ENCODE measurements at regions not wholly inside any gene's neighbourhood (a gene's known extent, or its start where the extent isn't known, plus 50 kb on each side); places are given as distances from the start of the nearest gene placed in this dataset.

GRCh38 chr1:70890408-70890807, 157.2 kb downstream of the PTGER3 start:
- no peak for TF ChIP-seq POLR2AphosphoS5 (IDR thresholded peaks at IDR 0.05)
- TF ChIP-seq EP300 (IDR thresholded peaks at IDR 0.05; ENCODE audit: low read depth) = no peak
- intact Hi-C loops (cut with DNase I; ENCODE audit: low total_unique reads) = no loop called here
- 41 to 56% methylated on average over 2 of the region's 2 CpGs for WGBS, 2 donors (ENCODE audit: low coverage in 1 of 2)

DNA sequence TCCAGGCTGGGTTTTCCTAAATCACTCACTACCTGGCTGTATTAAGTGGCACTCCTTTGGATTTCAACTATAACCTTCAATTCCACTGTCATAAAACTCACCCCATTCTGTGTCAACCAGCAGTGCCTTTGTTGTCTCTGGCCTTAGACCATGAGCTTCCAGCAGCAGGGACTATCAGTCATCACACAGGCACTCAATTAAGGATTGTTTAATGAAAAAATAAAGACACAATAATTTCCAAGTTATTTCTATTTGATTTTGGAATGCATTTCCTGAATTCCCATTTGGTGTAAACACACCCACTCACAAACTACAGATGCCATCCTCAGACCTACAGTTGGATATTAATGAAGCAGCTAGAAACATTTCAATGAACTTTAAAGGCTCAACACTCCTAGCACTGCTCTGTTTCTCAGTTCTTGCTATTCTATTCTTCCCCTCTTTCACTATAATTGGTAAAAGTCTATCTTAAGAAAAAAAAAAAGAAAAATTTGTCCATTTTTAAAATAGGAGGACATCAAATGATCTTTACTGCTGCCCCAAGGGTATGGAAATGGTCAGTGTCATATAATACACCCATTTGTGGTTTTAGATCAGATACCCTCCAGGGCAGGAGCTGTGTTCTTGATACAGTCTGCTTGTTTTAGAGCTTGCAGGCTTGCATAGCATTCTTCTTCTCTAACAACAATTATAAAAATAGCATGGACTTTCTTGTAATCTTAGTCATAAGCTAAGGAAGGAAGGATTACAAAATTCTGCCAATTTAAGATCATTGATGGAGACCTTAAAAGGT, 156.4 kb downstream of the PTGER3 start:
- Histone ChIP-seq H3K27me3 (no peaks in the 10 kb centered on the region), H3K4me1 (no peaks in the 10 kb centered on the region), H3K27ac (no peak overlapping the region), H3K4me3 (no peak overlapping the region), H3K36me3 (no peaks in the 10 kb centered on the region), H3K9me3 (no peaks in the 10 kb centered on the region)
- intact Hi-C loops (cut with DNase I; ENCODE audit: low total_unique reads) = no loop called here
- no peak for DNase-seq
- in situ Hi-C loops (cut with MboI; ENCODE audit: low pct_ligation_motif_present in 1 of 4, low pct_unique_long_range_greater_than_20kb in 1 of 4, low sequenced_read_pairs in 3 of 4) = no loop called here
- no peak for TF ChIP-seq POLR2A (IDR thresholded peaks at IDR 0.05)

More at GRCh38 chr1:70890408-70890807, 157.2 kb downstream of the PTGER3 start:
- no peaks in the 10 kb centered on the region for H3K36me3 ChIP-seq
- in situ Hi-C loops (cut with MboI; ENCODE audit: low pct_ligation_motif_present in 1 of 4, low pct_unique_long_range_greater_than_20kb in 1 of 4, low sequenced_read_pairs in 3 of 4) = no loop called here
- H3K27ac ChIP-seq = no peak overlapping the region
- no peaks in the 10 kb centered on the region for H3K9me3 ChIP-seq
- H3K4me3 ChIP-seq = no peak overlapping the region
- no peak for DNase-seq
- H3K27me3 ChIP-seq = no peaks in the 10 kb centered on the region
- no peaks in the 10 kb centered on the region for H3K4me1 ChIP-seq

- Histone ChIP-seq H3K27ac (no peak overlapping the region), H3K4me1 (no peaks in the 10 kb centered on the region), H3K27me3 (no peaks in the 10 kb centered on the region), H3K36me3 (no peaks in the 10 kb centered on the region), H3K9me3 (no peaks in the 10 kb centered on the region), H3K4me3 (no peak overlapping the region)
- 93 to 100% methylated on average over 2 of the region's 2 CpGs for WGBS, 2 donors (ENCODE audit: low coverage in 1 of 2)
- intact Hi-C loops (cut with DNase I; ENCODE audit: low total_unique reads) = no loop called here
- in situ Hi-C loops (cut with MboI; ENCODE audit: low pct_ligation_motif_present in 1 of 4, low pct_unique_long_range_greater_than_20kb in 1 of 4, low sequenced_read_pairs in 3 of 4) = no loop called here
- no peak for DNase-seq
- no peak for TF ChIP-seq EP300 (IDR thresholded peaks at IDR 0.05; ENCODE audit: low read depth)
- no peak for TF ChIP-seq POLR2AphosphoS5 (IDR thresholded peaks at IDR 0.05)
- no peak for TF ChIP-seq CTCF (IDR thresholded peaks at IDR 0.05)
- TF ChIP-seq POLR2A (IDR thresholded peaks at IDR 0.05) = no peak
Observed at GRCh38 chr1:70892140-70892539, 155.5 kb downstream of the PTGER3 start.

GRCh38 chr1:70892930-70893329, 154.7 kb downstream of the PTGER3 start:
- Histone ChIP-seq H3K4me3 (no peak overlapping the region), H3K27me3 (no peaks in the 10 kb centered on the region), H3K4me1 (no peaks in the 10 kb centered on the region), H3K27ac (no peak overlapping the region), H3K36me3 (no peaks in the 10 kb centered on the region), H3K9me3 (no peaks in the 10 kb centered on the region)
- WGBS, 2 donors (ENCODE audit: low coverage in 1 of 2) = 0 to 4% methylated on average over 1 of the region's 1 CpG
- intact Hi-C loops (cut with DNase I; ENCODE audit: low total_unique reads) (no loop called here), in situ Hi-C loops (cut with MboI; ENCODE audit: low pct_ligation_motif_present in 1 of 4, low pct_unique_long_range_greater_than_20kb in 1 of 4, low sequenced_read_pairs in 3 of 4) (no loop called here)
- no peak for TF ChIP-seq POLR2A (IDR thresholded peaks at IDR 0.05)
- no peak for DNase-seq

- in situ Hi-C loops (cut with MboI; ENCODE audit: low pct_ligation_motif_present in 1 of 4, low pct_unique_long_range_greater_than_20kb in 1 of 4, low sequenced_read_pairs in 3 of 4) (no loop called here), intact Hi-C loops (cut with DNase I; ENCODE audit: low total_unique reads) (no loop called here)
- Histone ChIP-seq H3K9me3 (no peaks in the 10 kb centered on the region), H3K36me3 (no peaks in the 10 kb centered on the region), H3K4me1 (no peaks in the 10 kb centered on the region), H3K27ac (no peak overlapping the region), H3K27me3 (no peaks in the 10 kb centered on the region), H3K4me3 (no peak overlapping the region)
- TF ChIP-seq POLR2AphosphoS5 (IDR thresholded peaks at IDR 0.05) (no peak), CTCF (IDR thresholded peaks at IDR 0.05) (no peak), EP300 (IDR thresholded peaks at IDR 0.05; ENCODE audit: low read depth) (no peak), POLR2A (IDR thresholded peaks at IDR 0.05) (no peak)
- 48 to 53% methylated on average over 2 to 3 of the region's 3 CpGs for WGBS, 2 donors (ENCODE audit: low coverage in 1 of 2)
- no peak for DNase-seq
Observed at GRCh38 chr1:70893381-70893780, 154.2 kb downstream of the PTGER3 start.

DNA sequence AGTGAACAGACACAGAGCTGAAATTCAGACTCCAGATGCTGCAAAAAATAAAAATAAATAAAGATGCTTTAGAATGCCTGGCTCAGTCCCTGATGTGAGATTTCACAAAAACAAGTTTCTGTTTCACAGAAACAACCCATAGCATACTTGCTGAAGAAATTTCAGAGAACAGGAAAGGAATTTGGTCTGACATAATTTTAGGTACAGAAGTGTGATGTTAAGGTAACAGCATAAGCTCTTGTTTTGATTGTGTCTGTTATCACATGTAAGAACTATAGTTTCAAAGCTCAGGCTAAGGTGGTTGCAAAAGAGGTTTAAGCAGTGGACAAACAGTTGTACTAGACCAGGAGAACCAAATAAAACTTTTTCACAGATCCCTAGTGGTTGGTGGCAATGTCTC, 152.1 kb downstream of the PTGER3 start:
- in situ Hi-C loops (cut with MboI; ENCODE audit: low pct_ligation_motif_present in 1 of 4, low pct_unique_long_range_greater_than_20kb in 1 of 4, low sequenced_read_pairs in 3 of 4) (no loop called here), intact Hi-C loops (cut with DNase I; ENCODE audit: low total_unique reads) (no loop called here)
- no peak overlapping the region for H3K27ac ChIP-seq

More for the DNA sequence above, 152.1 kb downstream of the PTGER3 start:
- Histone ChIP-seq H3K27me3 (no peaks in the 10 kb centered on the region), H3K9me3 (no peaks in the 10 kb centered on the region), H3K36me3 (no peaks in the 10 kb centered on the region), H3K4me3 (no peak overlapping the region), H3K4me1 (no peaks in the 10 kb centered on the region)
- DNase-seq = no peak
- TF ChIP-seq CTCF (IDR thresholded peaks at IDR 0.05) = no peak
- no peak for TF ChIP-seq EP300 (IDR thresholded peaks at IDR 0.05; ENCODE audit: low read depth)
- TF ChIP-seq POLR2A (IDR thresholded peaks at IDR 0.05) = no peak
- TF ChIP-seq POLR2AphosphoS5 (IDR thresholded peaks at IDR 0.05) = no peak
